BJ (cell line): ENCODE measurements at regions not wholly inside any gene's neighbourhood (a gene's known extent, or its start where the extent isn't known, plus 50 kb on each side); places are given as distances from the start of the nearest gene placed in this dataset.

Source experiments
- CTCF ChIA-PET: fragments of 350-600 bp; formaldehyde crosslinking; extraction: SDS; loops from one replicate; lab custom pipeline; 2021; ENCODE audit warnings: antibody characterized with exemption, inconsistent platforms; lab: Yijun Ruan, JAX
- POLR2A ChIA-PET: fragments of 300-600 bp; sonication (Branson Sonifier 250); formaldehyde crosslinking; extraction: SDS; loops from one replicate; lab custom pipeline; 2021; ENCODE audit warnings: antibody characterized with exemption; lab: Charles Lee
- DNase-seq: peaks from one replicate; pipeline ENCODE4 v3.0.0-alpha.2; 2011; ENCODE audit warnings: low read depth
- H3K27me3 ChIP-seq: 2 replicates; pipeline ENCODE4 v1.6.0; 2011; ENCODE audit warnings: low read length; ENCODE audit not compliant: control insufficient read depth, insufficient read depth
- H3K36me3 ChIP-seq: 2 replicates; pipeline ENCODE4 v1.5.1; 2011; ENCODE audit warnings: low read length; ENCODE audit not compliant: control insufficient read depth, insufficient read depth
- H3K4me3 ChIP-seq: 2 replicates; pipeline ENCODE4 v1.5.1; 2011; ENCODE audit warnings: low read depth, mild to moderate bottlenecking, control low read depth, low read length
- CTCF ChIP-seq: IDR thresholded peaks from 2 replicates; pipeline ENCODE4 v1.5.1; 2011; ENCODE audit warnings: low read depth, mild to moderate bottlenecking, control low read depth, inconsistent platforms, low read length, moderate library complexity; ENCODE audit not compliant: insufficient read depth

- no peak for TF ChIP-seq CTCF
- Histone ChIP-seq H3K27me3 (peaks cover 2% of the 10 kb centered on the region; the same call in 1 of the 2 replicates), H3K4me3 (no peak overlapping the region), H3K36me3 (no peaks in the 10 kb centered on the region)
- CTCF ChIA-PET = no interaction called here
- no peak for DNase-seq
- POLR2A ChIA-PET = no interaction called here
Observed at GRCh38 chr16:73237601-73238000, 189.7 kb upstream of the ZFHX3 start.

GRCh38 chr16:73234496-73234895 is 186.6 kb upstream of the ZFHX3 start:
- Histone ChIP-seq H3K4me3 (no peak overlapping the region), H3K27me3 (peaks cover 2% of the 10 kb centered on the region; the same call in 1 of the 2 replicates), H3K36me3 (no peaks in the 10 kb centered on the region)
- no peak for DNase-seq
- ChIA-PET CTCF (no interaction called here), POLR2A (no interaction called here)
- no peak for TF ChIP-seq CTCF

GRCh38 chr16:73233846-73234424 is 186.0 kb upstream of the ZFHX3 start:
- DNase-seq = no peak
- no peak overlapping the region for H3K4me3 ChIP-seq
- CTCF ChIA-PET = interaction anchor here (0.6 to 1.5 kb wide), 4 partner anchors 12 to 700 kb away, joined by 3 to 4 read pairs (median 4); no protein-coding TSS in a partner anchor
- H3K27me3 ChIP-seq = peaks cover 2% of the 10 kb centered on the region; the same call in 1 of the 2 replicates
- no peaks in the 10 kb centered on the region for H3K36me3 ChIP-seq
- no peak for TF ChIP-seq CTCF
- POLR2A ChIA-PET = no interaction called here

- ChIA-PET POLR2A (no interaction called here), CTCF (interaction anchor here (0.6 to 1.5 kb wide), 6 partner anchors 11 to 700 kb away, joined by 3 to 4 read pairs (median 3); no protein-coding TSS in a partner anchor)
- DNase-seq = no peak
- no peak for TF ChIP-seq CTCF
- Histone ChIP-seq H3K4me3 (0 out of 2 replicates have a peak overlapping the region, but pooled peaks have one; percentile 3), H3K36me3 (no peaks in the 10 kb centered on the region), H3K27me3 (no peaks in the 10 kb centered on the region; the same call in 1 of the 2 replicates)
Observed at GRCh38 chr16:73233329-73233765, 185.4 kb upstream of the ZFHX3 start.

GRCh38 chr16:73232555-73233328 is 184.8 kb upstream of the ZFHX3 start:
- POLR2A ChIA-PET = interaction anchor here (0.6 kb wide), 1 partner anchor 12 kb away, joined by 16 read pairs; no protein-coding TSS in a partner anchor
- DNase-seq = peak; percentile 71
- no peaks in the 10 kb centered on the region for H3K36me3 ChIP-seq
- H3K27me3 ChIP-seq = no peaks in the 10 kb centered on the region; the same call in 1 of the 2 replicates
- CTCF ChIA-PET = interaction anchor here (0.6 to 1.5 kb wide), 10 partner anchors 11 to 1108 kb away, joined by 3 to 4 read pairs (median 3); no protein-coding TSS in a partner anchor
- TF ChIP-seq CTCF = no peak
- H3K4me3 ChIP-seq = peak overlapping the region; percentile 18; the same call in 1 of the 2 replicates
